HUDEP-2 (cell line): ENCODE measurements at regions not wholly inside any gene's neighbourhood (a gene's known extent, or its start where the extent isn't known, plus 50 kb on each side); places are given as distances from the start of the nearest gene placed in this dataset.
"Not testable (repeated sequence)": the region's sequence is repeated elsewhere in the genome, so short reads cannot be mapped to it uniquely, and the experiment has no call there.

Experiments used
- DNase-seq, 76 experiments: peaks; one replicate each; lab custom pipeline; 2025; ENCODE audit not compliant: unreplicated experiment in 76 of 76; lab: John Stamatoyannopoulos, UW

DNA sequence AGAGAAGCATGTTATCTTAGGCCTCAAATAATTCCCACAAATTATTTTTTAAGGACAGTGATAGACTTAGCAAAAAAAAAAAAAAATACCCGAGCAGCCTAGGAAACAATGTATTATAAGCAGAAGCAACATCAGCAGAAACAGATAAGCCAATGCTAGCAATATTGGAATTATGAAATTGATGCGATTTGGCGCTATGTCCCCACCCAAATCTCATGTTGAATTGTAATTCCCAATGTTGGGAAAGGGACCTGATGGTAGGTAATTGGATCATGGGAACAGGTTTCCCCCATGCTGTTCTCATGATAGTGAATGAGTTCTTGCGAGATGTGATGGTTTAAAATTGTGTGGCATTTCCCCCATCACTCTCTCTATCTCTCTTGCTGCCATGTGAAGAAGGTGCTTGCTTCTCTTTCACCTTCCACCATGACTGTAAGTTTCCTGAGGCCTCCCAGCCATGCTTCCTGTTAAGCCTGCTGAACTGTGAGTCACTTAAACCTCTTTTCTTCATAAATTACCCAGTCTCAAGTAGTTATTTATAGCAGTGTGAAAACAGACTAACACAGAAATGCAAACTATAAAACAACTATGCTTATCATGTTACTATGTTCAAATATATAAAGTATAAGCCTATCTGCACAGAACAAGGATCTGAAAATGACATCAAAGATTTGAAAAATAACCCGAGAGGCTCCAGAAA, 75.6 kb upstream of the HIVEP3 start:
- no peak for DNase-seq

GRCh38 chr1:41983451-41983850, 64.7 kb upstream of the HIVEP3 start:
- no peak for DNase-seq

DNA sequence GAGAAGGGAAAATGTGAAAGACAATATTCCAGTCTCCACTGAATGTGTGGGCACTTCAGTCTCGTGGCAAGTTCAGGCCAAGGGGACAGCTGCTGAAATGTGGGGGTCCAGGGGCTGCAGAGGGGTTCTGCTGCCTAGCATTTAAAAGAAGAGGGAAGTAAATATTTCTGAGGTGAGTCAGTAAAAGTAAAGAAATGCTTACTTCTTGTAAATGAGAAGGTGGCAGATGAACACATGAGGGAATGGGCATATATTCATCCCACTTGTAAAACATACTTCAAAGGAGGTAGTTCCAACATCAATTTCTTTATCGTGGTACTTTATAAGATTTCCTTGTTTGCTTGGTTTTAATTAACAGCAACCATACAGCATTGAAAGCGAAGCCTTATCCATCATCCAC, 63.1 kb upstream of the HIVEP3 start:
- no peak for DNase-seq

DNA sequence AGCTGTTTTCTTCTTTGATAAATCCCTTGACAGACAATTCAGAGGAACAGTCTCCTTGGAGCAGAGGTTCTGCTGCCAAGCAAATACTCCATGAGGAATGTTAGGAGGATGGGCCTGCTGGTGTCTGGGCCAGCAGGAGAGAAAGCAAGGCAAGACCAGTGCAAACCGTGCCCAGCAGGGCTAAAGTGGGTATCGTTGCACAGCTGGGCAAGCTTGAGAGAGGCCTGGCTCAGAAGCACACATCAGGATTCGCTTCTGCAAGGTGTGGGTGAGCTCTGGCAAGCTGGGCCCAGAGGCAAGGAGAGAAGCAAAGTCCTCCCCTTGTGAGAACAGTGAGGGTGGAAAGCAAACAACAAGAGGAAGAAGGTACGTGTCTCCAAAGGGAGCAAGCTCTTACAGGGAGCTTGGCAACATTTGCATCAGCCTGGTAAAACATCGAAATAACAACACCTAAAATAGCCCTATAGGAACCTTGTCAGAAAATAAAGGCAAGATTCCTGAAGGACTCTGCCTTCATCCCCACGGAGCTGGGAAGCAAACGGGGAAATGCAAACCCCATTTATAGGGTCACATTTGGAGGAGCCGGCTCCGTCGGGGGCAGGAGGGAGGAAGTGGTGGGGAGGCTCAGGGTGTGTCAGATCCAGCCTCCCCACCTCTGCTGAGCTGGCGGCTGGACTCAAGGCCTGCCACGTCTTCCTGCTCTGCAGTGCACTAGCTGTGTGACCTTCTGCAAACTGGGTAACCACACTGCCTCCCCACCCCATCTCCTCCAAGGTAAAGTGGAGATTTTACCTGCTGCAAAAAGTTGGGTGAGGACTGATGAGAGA, 62.3 kb upstream of the HIVEP3 start:
- DNase-seq = no peak

DNA sequence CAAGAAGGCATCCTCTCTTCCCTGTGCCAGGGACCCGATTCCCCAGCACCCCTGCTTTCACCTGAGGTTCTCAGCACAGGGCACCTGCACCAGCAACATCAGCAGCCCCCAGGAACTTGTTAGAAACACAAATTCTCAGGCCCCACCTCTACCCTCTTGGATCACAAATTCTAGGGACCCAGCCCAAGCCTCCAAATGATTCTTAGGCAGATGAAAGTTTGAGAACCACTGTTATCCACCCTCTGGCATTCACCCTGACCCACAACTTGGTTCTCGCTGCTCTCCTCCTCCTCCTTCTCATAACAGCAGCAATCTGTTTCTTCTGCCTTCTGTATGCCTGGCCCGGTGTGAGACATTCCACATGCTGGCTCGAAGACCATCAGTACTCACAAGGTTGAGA, 60.3 kb upstream of the HIVEP3 start:
- DNase-seq = no peak

DNA sequence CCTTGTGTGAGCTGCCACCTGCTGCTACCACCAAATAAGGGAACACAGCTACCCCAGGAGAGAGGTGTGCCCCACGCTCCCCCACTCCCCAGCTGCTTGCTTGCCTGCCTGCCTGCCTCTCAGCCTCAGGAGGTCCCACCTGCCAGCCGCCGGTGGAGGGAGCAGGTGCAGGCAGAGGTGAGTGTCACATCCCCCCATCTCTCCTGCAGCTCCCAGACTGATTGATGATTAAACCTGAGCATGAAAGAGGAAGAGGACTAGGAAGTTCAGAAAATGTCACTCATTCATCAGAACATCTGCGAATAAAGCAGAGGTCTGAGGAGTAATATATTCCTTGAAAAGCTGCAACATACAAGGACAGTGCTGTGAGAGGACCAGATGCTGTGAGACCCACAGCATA, 58.6 kb upstream of the HIVEP3 start:
- no peak for DNase-seq

- DNase-seq = no peak
Observed at GRCh38 chr1:41976671-41977070, 57.9 kb upstream of the HIVEP3 start.

GRCh38 chr1:41975850-41976569, 57.3 kb upstream of the HIVEP3 start:
- DNase-seq = no peak

GRCh38 chr1:41975121-41975520, 56.4 kb upstream of the HIVEP3 start:
- no peak for DNase-seq

DNA sequence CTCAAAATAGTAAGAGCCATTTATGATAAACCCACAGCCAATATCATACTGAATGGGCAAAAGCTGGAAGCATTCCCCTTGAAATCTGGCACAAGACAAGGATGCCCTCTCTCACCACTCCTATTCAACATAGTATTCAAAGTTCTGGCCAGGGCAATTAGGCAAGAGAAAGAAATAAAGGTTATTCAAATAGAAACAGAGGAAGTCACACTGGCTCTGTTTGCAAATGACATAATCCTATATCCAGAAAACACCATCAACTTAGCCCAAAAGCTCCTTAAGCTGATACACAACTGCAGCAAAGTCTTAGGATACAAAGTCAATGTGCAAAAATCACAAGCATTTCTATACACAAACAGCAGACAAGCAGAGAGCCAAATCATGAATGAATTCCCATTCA, 49.8 kb upstream of the HIVEP3 start:
- not testable (repeated sequence) for DNase-seq
